Hepatocyte (in vitro differentiated cells): ENCODE measurements at regions not wholly inside any gene's neighbourhood (a gene's known extent, or its start where the extent isn't known, plus 50 kb on each side); places are given as distances from the start of the nearest gene placed in this dataset.

Experiments used
- DNase-seq: peaks from one replicate; pipeline ENCODE4 v3.0.0-alpha.2; 2016; ENCODE audit warnings: low spot score
- H2AFZ ChIP-seq: fragments of 200-600 bp; sonication (generic); 2 replicates; pipeline ENCODE4 v1.6.0; 2016; ENCODE audit warnings: antibody characterized with exemption, mild to moderate bottlenecking
- H3K27ac ChIP-seq: fragments of 200-600 bp; sonication (generic); 2 replicates; pipeline ENCODE4 v1.5.1; 2016; ENCODE audit warnings: mild to moderate bottlenecking
- H3K27me3 ChIP-seq: fragments of 200-600 bp; sonication (generic); 2 replicates; pipeline ENCODE4 v1.6.1; 2016
- H3K36me3 ChIP-seq: fragments of 200-600 bp; sonication (generic); replicated peaks from 2 replicates; pipeline ENCODE4 v1.5.1; 2016; ENCODE audit warnings: low read depth; ENCODE audit not compliant: insufficient read depth
- H3K4me1 ChIP-seq: fragments of 200-600 bp; sonication (generic); 2 replicates; pipeline ENCODE4 v1.5.1; 2016; ENCODE audit warnings: mild to moderate bottlenecking, moderate library complexity; ENCODE audit not compliant: insufficient read depth
- H3K4me2 ChIP-seq: fragments of 200-600 bp; sonication (generic); 2 replicates; pipeline ENCODE4 v1.6.0; 2016
- H3K4me3 ChIP-seq: fragments of 200-600 bp; sonication (generic); 2 replicates; pipeline ENCODE4 v1.5.1; 2016; ENCODE audit warnings: mild to moderate bottlenecking
- H3K79me2 ChIP-seq: fragments of 200-600 bp; sonication (generic); 2 replicates; pipeline ENCODE4 v1.6.0; 2017; ENCODE audit warnings: mild to moderate bottlenecking
- H3K9me2 ChIP-seq: fragments of 200-600 bp; sonication (generic); replicated peaks from 2 replicates; pipeline ENCODE4 v1.6.0; 2017; ENCODE audit warnings: mild to moderate bottlenecking; ENCODE audit not compliant: insufficient read depth
- H3K9me3 ChIP-seq: fragments of 200-600 bp; sonication (generic); 2 replicates; pipeline ENCODE4 v1.5.1; 2016; ENCODE audit warnings: low read depth, mild to moderate bottlenecking
- H4K20me1 ChIP-seq: fragments of 200-600 bp; sonication (generic); 2 replicates; pipeline ENCODE4 v1.6.0; 2016; ENCODE audit warnings: mild to moderate bottlenecking; ENCODE audit not compliant: insufficient read depth, poor library complexity, severe bottlenecking
- CTCF ChIP-seq: fragments of 200-600 bp; sonication (generic); IDR thresholded peaks from 2 replicates; pipeline ENCODE4 v1.5.1; 2016; ENCODE audit warnings: antibody characterized with exemption, mild to moderate bottlenecking; ENCODE audit not compliant: poor library complexity
- EZH2 ChIP-seq: fragments of 200-600 bp; sonication (generic); IDR thresholded peaks from 2 replicates; pipeline ENCODE4 v1.6.1; 2016; ENCODE audit warnings: antibody characterized with exemption, mild to moderate bottlenecking, borderline replicate concordance
- EZH2phosphoT487 ChIP-seq: fragments of 200-600 bp; sonication (generic); IDR thresholded peaks from one replicate; pipeline ENCODE4 v1.6.1; 2018; ENCODE audit warnings: antibody characterized with exemption, mild to moderate bottlenecking, low read depth, moderate library complexity; ENCODE audit not compliant: unreplicated experiment, severe bottlenecking
- WGBS: methylation state at CpG from one replicate; pipeline ENCODE4 v1.1.6; 2016; ENCODE audit warnings: low lambda C conversion rate; ENCODE audit errors: missing lambda C conversion rate; 5-methylcytosine and 5-hydroxymethylcytosine counted together

DNA sequence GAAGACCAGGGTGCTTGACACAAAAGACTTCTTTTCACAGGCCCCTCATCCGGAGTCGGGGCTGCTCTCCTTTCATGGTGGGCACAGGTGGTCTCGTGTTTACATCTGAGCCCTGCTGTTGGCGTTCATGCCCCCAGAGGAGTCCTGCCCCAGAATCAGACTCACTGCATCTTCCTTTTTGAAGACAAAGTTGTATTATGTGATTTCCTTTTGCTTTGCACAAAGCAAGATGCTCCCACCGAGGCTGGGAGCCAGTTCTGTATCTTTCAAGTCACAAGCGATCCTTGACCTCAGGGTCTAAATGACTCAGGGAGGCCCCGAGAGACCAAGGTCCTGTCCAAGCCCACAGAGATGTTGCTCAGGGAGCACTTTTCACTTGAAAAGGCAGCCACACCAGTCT, 330.5 kb downstream of the THBS2 start:
- no peak for TF ChIP-seq EZH2phosphoT487
- no peak for TF ChIP-seq CTCF
- TF ChIP-seq EZH2, result no peak
- Histone ChIP-seq H3K4me2 (no peak overlapping the region), H3K4me3 (no peak overlapping the region), H3K79me2 (no peaks in the 10 kb centered on the region), H3K4me1 (peaks cover 17% of the 10 kb centered on the region), H3K9me2 (no peaks in the 10 kb centered on the region), H4K20me1 (no peaks in the 10 kb centered on the region), H3K9me3 (no peaks in the 10 kb centered on the region), H3K27ac (no peak overlapping the region), H2AFZ (no peak overlapping the region), H3K36me3 (no peaks in the 10 kb centered on the region), H3K27me3 (no peaks in the 10 kb centered on the region)
- 95% methylated on average over 7 of the region's 7 CpGs for WGBS
- DNase-seq, result no peak

DNA sequence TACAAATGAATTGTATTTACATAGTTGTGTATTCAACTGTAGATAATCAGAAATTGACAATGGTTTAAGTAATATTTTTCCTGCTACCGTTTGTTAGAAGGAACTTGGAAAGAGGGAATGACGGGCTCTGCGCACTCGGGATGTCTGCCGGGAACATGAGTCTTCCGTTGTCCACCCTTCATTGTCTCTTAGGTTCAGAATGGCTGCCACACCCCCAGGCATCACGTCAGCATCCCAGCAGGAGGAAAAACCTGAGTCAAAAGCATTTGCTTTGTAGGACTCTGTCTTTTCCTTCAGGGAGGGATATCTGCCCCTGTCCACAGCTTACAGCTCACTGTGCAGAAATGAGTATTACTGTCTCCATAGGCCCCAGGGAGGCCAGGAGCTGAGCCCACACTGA, 331.2 kb downstream of the THBS2 start:
- Histone ChIP-seq H3K27me3 (no peaks in the 10 kb centered on the region), H3K9me3 (no peaks in the 10 kb centered on the region), H3K4me1 (peaks cover 17% of the 10 kb centered on the region), H3K27ac (no peak overlapping the region), H3K4me3 (no peak overlapping the region), H2AFZ (no peak overlapping the region), H3K4me2 (no peak overlapping the region), H3K36me3 (no peaks in the 10 kb centered on the region), H4K20me1 (no peaks in the 10 kb centered on the region), H3K79me2 (no peaks in the 10 kb centered on the region), H3K9me2 (no peaks in the 10 kb centered on the region)
- DNase-seq, result no peak
- WGBS, result 97% methylated on average over 7 of the region's 7 CpGs
- TF ChIP-seq EZH2, result no peak
- no peak for TF ChIP-seq CTCF
- TF ChIP-seq EZH2phosphoT487, result no peak

GRCh38 chr6:168920289-168920688, 333.4 kb downstream of the THBS2 start:
- WGBS, result 66% methylated on average over 8 of the region's 8 CpGs

DNA sequence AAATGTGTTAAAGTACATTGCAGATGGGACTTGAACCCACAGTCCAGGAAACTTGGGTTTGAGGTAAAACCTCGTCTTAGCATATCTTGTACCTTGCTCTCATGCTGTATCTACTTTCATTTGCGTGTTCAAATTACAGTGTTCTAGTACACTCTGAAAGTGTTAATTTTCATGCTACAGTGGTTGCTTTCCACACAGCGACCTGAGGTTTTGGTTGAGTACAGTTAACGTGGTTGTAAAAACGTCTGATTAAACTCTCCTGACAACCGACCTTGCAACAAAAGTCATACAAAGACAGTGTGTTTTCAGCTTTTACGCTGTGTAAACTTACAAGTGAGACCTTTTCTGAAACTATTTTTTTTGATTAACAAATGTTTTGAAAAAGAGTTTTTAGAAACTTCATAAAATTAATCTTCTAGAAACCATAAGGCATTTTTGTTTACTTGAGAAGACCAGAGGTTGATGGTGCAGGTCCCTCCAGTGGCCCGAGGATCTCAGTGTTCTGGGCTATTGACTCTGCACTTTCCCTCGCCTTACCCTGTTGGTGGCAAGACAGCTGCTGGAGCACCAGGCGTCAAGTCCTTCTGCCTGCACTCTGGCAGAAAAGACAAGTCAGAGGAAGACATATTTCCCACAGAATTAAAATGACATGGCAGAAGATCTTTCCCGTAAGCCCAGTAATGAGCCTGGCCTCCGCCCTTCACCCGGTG, 334.0 kb downstream of the THBS2 start:
- Histone ChIP-seq H3K4me3 (no peak overlapping the region), H3K9me2 (no peaks in the 10 kb centered on the region), H3K27ac (peak overlapping the region; percentile 43), H3K4me1 (peaks cover 40% of the 10 kb centered on the region), H2AFZ (no peak overlapping the region), H4K20me1 (no peaks in the 10 kb centered on the region), H3K9me3 (no peaks in the 10 kb centered on the region), H3K4me2 (peak overlapping the region; percentile 35), H3K36me3 (no peaks in the 10 kb centered on the region), H3K27me3 (no peaks in the 10 kb centered on the region), H3K79me2 (no peaks in the 10 kb centered on the region)
- WGBS, result 66% methylated on average over 13 of the region's 13 CpGs
- TF ChIP-seq CTCF, result no peak
- no peak for TF ChIP-seq EZH2phosphoT487
- TF ChIP-seq EZH2, result no peak
- no peak for DNase-seq

More at GRCh38 chr6:168920289-168920688, 333.4 kb downstream of the THBS2 start:
- TF ChIP-seq EZH2, result no peak
- H3K27me3 ChIP-seq, result no peaks in the 10 kb centered on the region
- DNase-seq, result peak; percentile 49
- no peaks in the 10 kb centered on the region for H3K9me2 ChIP-seq
- no peaks in the 10 kb centered on the region for H3K36me3 ChIP-seq
- no peak overlapping the region for H3K4me3 ChIP-seq
- peak overlapping the region; percentile 43 for H3K27ac ChIP-seq
- H3K79me2 ChIP-seq, result no peaks in the 10 kb centered on the region
- no peaks in the 10 kb centered on the region for H4K20me1 ChIP-seq
- H3K4me2 ChIP-seq, result peak overlapping the region; percentile 35
- H2AFZ ChIP-seq, result no peak overlapping the region
- no peaks in the 10 kb centered on the region for H3K9me3 ChIP-seq
- peaks cover 35% of the 10 kb centered on the region for H3K4me1 ChIP-seq
